ENCODE measurements at regions not wholly inside any gene's neighbourhood (a gene's known extent, or its start where the extent isn't known, plus 50 kb on each side); places are given as distances from the start of the nearest gene placed in this dataset.
A peak's percentile ranks its signal among the peaks of the same experiment; 100 is the strongest.

GRCh38 chr1:57996400-57996799 is 550.1 kb downstream of the OMA1 start:
- no peak for DNase-seq (ENCODE audit: low read depth in 1 of 2, low spot score in 1 of 2)
- in situ Hi-C loops (cut with HindIII; ENCODE audit: low pct_unique_long_range_greater_than_20kb, low sequenced_read_pairs) = no loop called here
- no peak for TF ChIP-seq JUND (IDR thresholded peaks at IDR 0.05; ENCODE audit: low read depth)

DNA sequence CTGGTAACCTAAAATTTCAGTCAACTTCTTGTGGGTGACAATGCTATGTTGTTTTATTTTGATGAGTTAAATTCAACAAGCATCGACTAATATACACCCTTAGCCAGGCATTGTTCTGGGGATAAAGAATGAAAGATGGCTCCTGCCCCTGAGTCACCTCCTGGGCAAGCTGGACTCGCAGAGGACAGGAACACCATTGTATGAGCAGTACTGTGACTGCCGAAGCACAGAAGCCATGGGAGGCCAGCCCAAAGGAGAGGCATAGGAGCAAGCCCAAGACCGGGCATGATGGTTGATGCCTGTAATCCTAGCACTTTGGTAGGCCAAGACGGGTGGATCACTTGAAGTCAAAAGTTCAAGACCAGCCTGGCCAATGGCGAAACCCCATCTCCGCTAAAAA is 555.2 kb downstream of the OMA1 start:
- DNase-seq (ENCODE audit: low read depth in 1 of 2, low spot score in 1 of 2) = no peak
- no peak for TF ChIP-seq JUND (IDR thresholded peaks at IDR 0.05; ENCODE audit: low read depth)
- in situ Hi-C loops (cut with HindIII; ENCODE audit: low pct_unique_long_range_greater_than_20kb, low sequenced_read_pairs) = no loop called here

GRCh38 chr1:57989877-57990276 is 556.6 kb downstream of the OMA1 start:
- no peak for DNase-seq (ENCODE audit: low read depth in 1 of 2, low spot score in 1 of 2)
- no peak for TF ChIP-seq JUND (IDR thresholded peaks at IDR 0.05; ENCODE audit: low read depth)
- in situ Hi-C loops (cut with HindIII; ENCODE audit: low pct_unique_long_range_greater_than_20kb, low sequenced_read_pairs) = no loop called here

- in situ Hi-C loops (cut with HindIII; ENCODE audit: low pct_unique_long_range_greater_than_20kb, low sequenced_read_pairs) = no loop called here
- TF ChIP-seq JUND (IDR thresholded peaks at IDR 0.05; ENCODE audit: low read depth) = no peak
- no peak for DNase-seq (ENCODE audit: low read depth in 1 of 2, low spot score in 1 of 2)
Measured at GRCh38 chr1:57987523-57987922, 559.0 kb downstream of the OMA1 start.

DNA sequence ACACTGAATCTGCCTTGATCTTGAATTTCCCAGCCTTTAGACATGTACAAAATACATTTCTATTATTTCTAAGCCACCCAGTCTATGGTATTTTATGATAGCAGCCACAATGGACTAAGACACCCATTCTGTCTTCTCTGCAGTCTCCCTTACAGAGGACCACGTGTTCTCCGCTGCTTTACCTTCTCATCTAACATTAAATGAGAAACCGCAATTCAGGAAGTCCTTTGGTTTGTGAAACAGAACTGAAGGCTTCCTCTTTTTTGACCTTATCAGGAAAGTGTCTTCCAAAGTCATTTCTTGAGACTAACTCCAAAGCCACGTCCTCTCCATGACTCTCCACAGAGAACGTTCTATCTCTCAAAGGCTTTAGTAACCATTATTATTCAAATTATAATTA is 560.1 kb downstream of the OMA1 start:
- in situ Hi-C loops (cut with HindIII; ENCODE audit: low pct_unique_long_range_greater_than_20kb, low sequenced_read_pairs) = no loop called here
- DNase-seq (ENCODE audit: low read depth in 1 of 2, low spot score in 1 of 2) = no peak
- TF ChIP-seq JUND (IDR thresholded peaks at IDR 0.05; ENCODE audit: low read depth) = no peak

DNA sequence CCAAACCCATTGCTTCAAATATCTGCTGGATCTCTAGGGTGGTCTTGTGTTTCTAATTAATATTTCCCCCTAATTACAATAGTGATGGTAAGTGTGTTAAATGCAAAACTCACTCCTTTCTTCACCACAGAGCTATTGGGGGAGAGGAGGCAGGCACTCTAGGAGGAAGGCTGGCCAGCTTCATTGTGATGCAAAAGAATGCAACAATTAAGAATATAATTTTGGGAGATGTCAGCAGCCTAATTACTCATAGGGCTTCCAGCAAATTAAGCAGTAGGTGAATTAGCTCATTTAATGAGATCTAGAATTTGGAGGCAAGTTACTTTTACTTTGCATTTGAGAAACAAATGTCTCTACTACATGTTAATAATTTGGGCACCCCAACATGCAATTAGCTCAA is 560.4 kb upstream of the DAB1 start:
- DNase-seq (ENCODE audit: low read depth in 1 of 2, low spot score in 1 of 2) = no peak
- no peak for TF ChIP-seq JUND (IDR thresholded peaks at IDR 0.05; ENCODE audit: low read depth)
- in situ Hi-C loops (cut with HindIII; ENCODE audit: low pct_unique_long_range_greater_than_20kb, low sequenced_read_pairs) = no loop called here

DNA sequence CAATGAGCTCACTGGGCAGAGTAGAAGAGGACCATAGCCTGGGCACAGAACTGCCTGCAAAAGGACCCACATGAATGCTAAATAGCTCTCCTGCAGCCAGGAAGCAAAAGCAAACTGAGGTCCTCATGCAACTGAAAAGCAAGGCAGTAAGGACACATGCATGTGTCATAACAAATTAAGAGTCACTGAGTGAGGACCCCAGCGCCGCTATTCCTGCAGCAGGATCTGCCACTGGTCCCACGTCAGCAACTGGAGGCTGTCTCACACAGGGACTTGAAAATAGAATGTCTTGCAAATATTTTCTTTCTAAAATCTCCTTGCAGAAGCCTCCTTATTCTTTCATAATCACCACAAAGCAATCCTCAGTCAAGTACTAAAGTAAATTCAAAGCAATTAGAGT is 559.6 kb upstream of the DAB1 start:
- no peak for TF ChIP-seq JUND (IDR thresholded peaks at IDR 0.05; ENCODE audit: low read depth)
- DNase-seq (ENCODE audit: low read depth in 1 of 2, low spot score in 1 of 2) = no peak
- in situ Hi-C loops (cut with HindIII; ENCODE audit: low pct_unique_long_range_greater_than_20kb, low sequenced_read_pairs) = no loop called here

DNA sequence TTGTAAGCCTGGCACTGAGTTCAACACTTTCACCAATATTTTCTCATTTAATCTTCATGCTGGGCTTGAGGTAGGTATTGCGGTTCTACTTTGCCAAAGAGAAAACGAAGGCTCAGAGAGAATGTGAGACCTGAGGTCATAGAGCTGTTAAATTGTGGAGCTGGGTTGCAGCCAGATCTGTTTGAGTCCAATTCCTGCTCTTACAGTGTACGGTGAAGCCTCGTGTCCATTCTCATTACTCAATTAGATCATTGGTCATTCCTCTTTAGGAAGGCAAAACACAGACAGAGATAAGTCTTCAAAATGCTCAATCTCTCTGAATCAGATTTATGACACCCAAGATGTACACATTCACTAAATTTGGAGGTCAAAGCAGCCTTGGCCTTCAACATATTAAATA is 559.0 kb upstream of the DAB1 start:
- in situ Hi-C loops (cut with HindIII; ENCODE audit: low pct_unique_long_range_greater_than_20kb, low sequenced_read_pairs) = no loop called here
- DNase-seq (ENCODE audit: low read depth in 1 of 2, low spot score in 1 of 2) = no peak
- TF ChIP-seq JUND (IDR thresholded peaks at IDR 0.05; ENCODE audit: low read depth) = no peak

DNA sequence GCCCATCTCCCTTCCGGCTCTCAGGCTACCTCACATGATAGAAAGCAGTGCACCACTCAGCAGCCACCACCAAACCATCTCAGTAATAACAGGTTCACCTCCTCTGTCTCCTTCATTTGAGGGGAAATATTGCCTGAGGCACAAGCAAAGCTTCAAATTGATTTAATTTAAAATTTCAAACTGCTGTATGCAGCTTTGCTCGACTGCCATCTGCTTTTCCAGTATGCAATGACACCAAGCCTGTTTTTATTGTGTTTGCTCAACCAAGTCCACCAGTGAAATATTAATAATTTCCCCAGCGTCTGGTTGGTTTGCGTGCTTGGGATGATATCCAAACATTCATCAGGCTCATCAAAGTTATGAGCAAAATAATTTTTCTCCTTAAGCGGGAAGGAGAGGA is 552.4 kb upstream of the DAB1 start:
- no peak for DNase-seq (ENCODE audit: low read depth in 1 of 2, low spot score in 1 of 2)
- in situ Hi-C loops (cut with HindIII; ENCODE audit: low pct_unique_long_range_greater_than_20kb, low sequenced_read_pairs) = no loop called here
- TF ChIP-seq JUND (IDR thresholded peaks at IDR 0.05; ENCODE audit: low read depth) = no peak

DNA sequence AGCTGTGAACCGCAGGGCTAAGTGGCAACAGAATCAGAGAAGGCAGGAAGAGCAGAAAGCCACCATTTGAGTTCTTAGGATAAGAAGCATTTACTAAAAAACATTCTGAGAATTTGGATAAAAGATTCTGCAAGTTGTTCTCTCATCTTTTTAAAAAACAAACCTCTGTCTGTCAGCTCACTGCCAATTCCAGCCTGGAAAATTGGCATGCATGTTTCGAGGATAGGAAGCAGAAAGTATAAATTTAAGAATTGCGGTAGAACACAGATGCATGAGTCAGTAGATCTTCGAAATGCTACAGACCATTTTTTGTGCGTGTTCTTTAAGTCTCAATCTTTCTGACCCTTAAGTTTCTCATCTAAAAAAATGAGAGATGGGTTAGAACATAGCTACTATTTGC is 544.5 kb upstream of the DAB1 start:
- in situ Hi-C loops (cut with HindIII; ENCODE audit: low pct_unique_long_range_greater_than_20kb, low sequenced_read_pairs) = no loop called here
- TF ChIP-seq JUND (IDR thresholded peaks at IDR 0.05; ENCODE audit: low read depth) = no peak
- no peak for DNase-seq (ENCODE audit: low read depth in 1 of 2, low spot score in 1 of 2)

DNA sequence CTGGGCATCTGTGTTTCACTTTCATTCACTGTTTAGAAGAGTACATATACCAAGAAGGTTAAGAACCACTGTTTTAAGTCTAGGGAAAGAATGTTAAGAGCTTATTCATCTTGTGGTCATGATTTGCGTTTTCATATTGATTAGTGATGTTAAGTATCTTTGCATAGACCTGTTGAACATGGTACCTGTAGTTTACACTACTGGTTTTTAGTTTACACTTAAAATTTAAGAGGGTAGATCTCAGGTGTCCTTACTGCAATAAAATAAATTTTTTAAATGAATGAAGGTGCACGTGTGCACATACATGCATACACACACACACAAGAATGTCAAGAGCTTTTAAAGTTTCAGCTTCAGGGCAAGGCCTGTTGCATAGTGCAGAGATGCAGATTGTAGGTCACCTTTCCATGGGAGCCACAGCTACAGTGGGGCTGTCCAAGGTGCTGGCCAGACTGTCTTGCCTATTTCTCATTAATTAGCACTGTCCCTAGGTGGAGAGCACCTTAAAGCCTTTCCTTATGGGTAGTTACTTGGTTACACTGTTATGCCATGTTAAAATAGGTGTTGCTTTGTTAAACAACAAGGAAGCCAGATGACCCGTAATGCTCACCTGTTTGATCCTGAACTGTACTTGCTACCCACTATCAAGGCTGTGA is 543.0 kb upstream of the DAB1 start:
- in situ Hi-C loops (cut with HindIII; ENCODE audit: low pct_unique_long_range_greater_than_20kb, low sequenced_read_pairs) = no loop called here
- TF ChIP-seq JUND (IDR thresholded peaks at IDR 0.05; ENCODE audit: low read depth) = no peak
- peak; percentile 11 to 36 for DNase-seq (ENCODE audit: low read depth in 1 of 2, low spot score in 1 of 2)

DNA sequence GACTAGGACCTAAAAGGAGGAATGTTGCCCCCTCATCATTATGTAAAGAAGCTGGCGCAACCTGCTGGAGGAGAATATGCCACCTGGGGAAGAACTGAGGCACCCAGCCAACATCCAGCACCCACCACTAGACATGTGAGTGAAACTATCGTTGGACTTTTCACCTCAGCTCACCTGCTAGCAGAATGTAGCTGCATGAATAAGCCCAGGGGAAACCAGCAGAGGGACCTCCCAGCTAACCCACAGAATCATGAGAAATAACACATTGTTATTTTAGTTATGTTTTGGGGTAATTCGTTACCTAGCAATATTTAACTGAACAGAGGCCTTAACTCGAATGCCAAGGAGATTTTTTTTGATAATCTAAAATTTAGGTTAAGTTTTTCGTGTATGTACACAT is 542.5 kb upstream of the DAB1 start:
- in situ Hi-C loops (cut with HindIII; ENCODE audit: low pct_unique_long_range_greater_than_20kb, low sequenced_read_pairs) = no loop called here
- no peak for DNase-seq (ENCODE audit: low read depth in 1 of 2, low spot score in 1 of 2)
- TF ChIP-seq JUND (IDR thresholded peaks at IDR 0.05; ENCODE audit: low read depth) = no peak

GRCh38 chr1:57963581-57963980 is 539.7 kb upstream of the DAB1 start:
- in situ Hi-C loops (cut with HindIII; ENCODE audit: low pct_unique_long_range_greater_than_20kb, low sequenced_read_pairs) = no loop called here
- TF ChIP-seq JUND (IDR thresholded peaks at IDR 0.05; ENCODE audit: low read depth) = no peak
- no peak for DNase-seq (ENCODE audit: low read depth in 1 of 2, low spot score in 1 of 2)

- in situ Hi-C loops (cut with HindIII; ENCODE audit: low pct_unique_long_range_greater_than_20kb, low sequenced_read_pairs) = no loop called here
- no peak for DNase-seq (ENCODE audit: low read depth in 1 of 2, low spot score in 1 of 2)
- no peak for TF ChIP-seq JUND (IDR thresholded peaks at IDR 0.05; ENCODE audit: low read depth)
Measured at GRCh38 chr1:57959531-57960241, 535.8 kb upstream of the DAB1 start.
